ENCODE measurements at regions not wholly inside any gene's neighbourhood (a gene's known extent, or its start where the extent isn't known, plus 50 kb on each side); places are given as distances from the start of the nearest gene placed in this dataset.
"Not testable (repeated sequence)": the region's sequence is repeated elsewhere in the genome, so short reads cannot be mapped to it uniquely, and the experiment has no call there.

DNA sequence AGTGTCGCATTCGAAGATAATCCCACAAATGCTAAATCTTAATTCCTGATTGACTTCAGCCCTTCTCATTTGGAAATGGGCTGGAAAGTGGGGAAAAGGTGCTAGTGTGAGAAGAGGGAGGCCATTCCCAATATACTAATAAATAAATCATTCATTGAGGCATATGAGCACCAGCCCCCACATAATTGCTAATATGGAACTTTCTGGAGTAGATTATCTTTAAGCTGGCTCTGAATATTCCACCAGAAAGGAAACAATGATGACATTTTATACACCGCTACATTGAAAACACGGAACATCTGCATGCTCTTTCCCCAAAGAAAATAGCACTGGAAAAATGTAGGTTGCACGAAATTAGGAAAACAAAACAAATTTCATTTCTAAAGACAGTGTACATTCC is 376.1 kb downstream of the BCL2L11 start:
- TF ChIP-seq, protein P1, sequence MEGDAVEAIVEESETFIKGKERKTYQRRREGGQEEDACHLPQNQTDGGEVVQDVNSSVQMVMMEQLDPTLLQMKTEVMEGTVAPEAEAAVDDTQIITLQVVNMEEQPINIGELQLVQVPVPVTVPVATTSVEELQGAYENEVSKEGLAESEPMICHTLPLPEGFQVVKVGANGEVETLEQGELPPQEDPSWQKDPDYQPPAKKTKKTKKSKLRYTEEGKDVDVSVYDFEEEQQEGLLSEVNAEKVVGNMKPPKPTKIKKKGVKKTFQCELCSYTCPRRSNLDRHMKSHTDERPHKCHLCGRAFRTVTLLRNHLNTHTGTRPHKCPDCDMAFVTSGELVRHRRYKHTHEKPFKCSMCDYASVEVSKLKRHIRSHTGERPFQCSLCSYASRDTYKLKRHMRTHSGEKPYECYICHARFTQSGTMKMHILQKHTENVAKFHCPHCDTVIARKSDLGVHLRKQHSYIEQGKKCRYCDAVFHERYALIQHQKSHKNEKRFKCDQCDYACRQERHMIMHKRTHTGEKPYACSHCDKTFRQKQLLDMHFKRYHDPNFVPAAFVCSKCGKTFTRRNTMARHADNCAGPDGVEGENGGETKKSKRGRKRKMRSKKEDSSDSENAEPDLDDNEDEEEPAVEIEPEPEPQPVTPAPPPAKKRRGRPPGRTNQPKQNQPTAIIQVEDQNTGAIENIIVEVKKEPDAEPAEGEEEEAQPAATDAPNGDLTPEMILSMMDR (IDR thresholded peaks at IDR 0.05; ENCODE audit: low read depth, low read length, poor library complexity, severe bottlenecking): not testable (repeated sequence)
- not testable (repeated sequence) for TF ChIP-seq EZH2phosphoT487 (IDR thresholded peaks at IDR 0.05; ENCODE audit: borderline replicate concordance, low read length)

All from DOHH2 (cell line).